Thyroid gland (tissue), 4 donors: ENCODE measurements at regions not wholly inside any gene's neighbourhood (a gene's known extent, or its start where the extent isn't known, plus 50 kb on each side); places are given as distances from the start of the nearest gene placed in this dataset.

Experiments
- POLR2A ChIP-seq, 2 donors: fragments of 450-650 bp; IDR thresholded peaks; one replicate each; pipeline ENCODE4 v1.6.1; 2017; ENCODE audit warnings: antibody characterized with exemption in 2 of 2, mild to moderate bottlenecking in 2 of 2, moderate library complexity in 1 of 2
- TF ChIP-seq, protein P1 (sequence below), 6 experiments: fragments of 200-600 bp in 3 of 6; fragments of 450-650 bp in 3 of 6; sonication (generic) in 3 of 6; IDR thresholded peaks; one replicate each; pipeline ENCODE4 v1.5.1; 2016 to 2019; ENCODE audit warnings: antibody characterized with exemption in 6 of 6, mild to moderate bottlenecking in 2 of 6, inconsistent platforms in 1 of 6, moderate library complexity in 1 of 6

DNA sequence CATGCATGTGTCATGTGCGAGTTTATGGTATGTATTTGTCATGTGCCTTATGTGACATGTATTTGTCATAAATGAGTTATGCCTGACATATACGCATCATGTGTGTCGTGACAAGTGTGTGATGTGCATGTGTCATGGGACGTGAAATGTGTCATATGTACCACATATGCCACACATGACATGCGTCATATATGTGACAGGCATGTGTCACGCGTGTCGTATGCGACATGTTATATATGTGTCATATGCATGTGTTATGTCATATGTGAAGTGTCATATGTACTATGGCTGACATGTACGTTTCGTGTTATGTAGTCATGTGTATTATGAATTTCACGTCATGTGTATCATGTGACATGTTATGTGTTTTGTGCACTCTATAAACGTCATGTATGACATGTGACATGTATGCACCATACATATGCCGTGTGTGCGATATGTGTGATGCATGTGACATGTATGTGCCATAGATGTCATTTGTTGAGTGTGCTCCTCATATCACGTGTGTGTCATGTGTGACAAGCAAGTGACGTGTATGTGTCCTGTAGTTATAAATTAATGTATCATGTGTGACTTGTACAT, 2152.3 kb upstream of the PIK3C3 start:
- TF ChIP-seq, protein P1, sequence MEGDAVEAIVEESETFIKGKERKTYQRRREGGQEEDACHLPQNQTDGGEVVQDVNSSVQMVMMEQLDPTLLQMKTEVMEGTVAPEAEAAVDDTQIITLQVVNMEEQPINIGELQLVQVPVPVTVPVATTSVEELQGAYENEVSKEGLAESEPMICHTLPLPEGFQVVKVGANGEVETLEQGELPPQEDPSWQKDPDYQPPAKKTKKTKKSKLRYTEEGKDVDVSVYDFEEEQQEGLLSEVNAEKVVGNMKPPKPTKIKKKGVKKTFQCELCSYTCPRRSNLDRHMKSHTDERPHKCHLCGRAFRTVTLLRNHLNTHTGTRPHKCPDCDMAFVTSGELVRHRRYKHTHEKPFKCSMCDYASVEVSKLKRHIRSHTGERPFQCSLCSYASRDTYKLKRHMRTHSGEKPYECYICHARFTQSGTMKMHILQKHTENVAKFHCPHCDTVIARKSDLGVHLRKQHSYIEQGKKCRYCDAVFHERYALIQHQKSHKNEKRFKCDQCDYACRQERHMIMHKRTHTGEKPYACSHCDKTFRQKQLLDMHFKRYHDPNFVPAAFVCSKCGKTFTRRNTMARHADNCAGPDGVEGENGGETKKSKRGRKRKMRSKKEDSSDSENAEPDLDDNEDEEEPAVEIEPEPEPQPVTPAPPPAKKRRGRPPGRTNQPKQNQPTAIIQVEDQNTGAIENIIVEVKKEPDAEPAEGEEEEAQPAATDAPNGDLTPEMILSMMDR (IDR thresholded peaks at IDR 0.05): no peak
- TF ChIP-seq POLR2A (IDR thresholded peaks at IDR 0.05): no peak
